ENCODE measurements at regions not wholly inside any gene's neighbourhood (a gene's known extent, or its start where the extent isn't known, plus 50 kb on each side); places are given as distances from the start of the nearest gene placed in this dataset.
"Not testable (repeated sequence)": the region's sequence is repeated elsewhere in the genome, so short reads cannot be mapped to it uniquely, and the experiment has no call there.

DNA sequence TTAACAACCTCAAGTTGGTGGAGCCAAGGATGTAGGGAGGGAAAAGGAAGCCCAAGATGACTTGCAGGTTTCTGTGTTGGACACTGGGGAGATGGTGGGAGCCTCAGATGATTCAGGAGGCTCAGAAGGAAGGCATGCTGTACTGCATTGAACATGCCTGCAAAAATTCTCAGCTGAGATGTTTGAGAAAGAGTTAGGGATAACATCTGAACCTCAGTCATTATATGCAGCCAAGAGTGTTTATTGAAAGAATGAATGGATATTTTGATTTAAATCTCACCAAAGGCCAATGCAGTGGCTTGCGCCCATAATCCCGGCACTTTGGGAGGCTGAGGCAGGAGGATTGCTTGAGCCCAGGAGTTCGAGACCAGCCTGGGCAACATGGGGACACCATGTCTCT is 243.0 kb downstream of the MYCN start:
- H3K4me3 ChIP-seq (ENCODE audit: low read depth, low read length): no peak overlapping the region
- TF ChIP-seq, protein P1, sequence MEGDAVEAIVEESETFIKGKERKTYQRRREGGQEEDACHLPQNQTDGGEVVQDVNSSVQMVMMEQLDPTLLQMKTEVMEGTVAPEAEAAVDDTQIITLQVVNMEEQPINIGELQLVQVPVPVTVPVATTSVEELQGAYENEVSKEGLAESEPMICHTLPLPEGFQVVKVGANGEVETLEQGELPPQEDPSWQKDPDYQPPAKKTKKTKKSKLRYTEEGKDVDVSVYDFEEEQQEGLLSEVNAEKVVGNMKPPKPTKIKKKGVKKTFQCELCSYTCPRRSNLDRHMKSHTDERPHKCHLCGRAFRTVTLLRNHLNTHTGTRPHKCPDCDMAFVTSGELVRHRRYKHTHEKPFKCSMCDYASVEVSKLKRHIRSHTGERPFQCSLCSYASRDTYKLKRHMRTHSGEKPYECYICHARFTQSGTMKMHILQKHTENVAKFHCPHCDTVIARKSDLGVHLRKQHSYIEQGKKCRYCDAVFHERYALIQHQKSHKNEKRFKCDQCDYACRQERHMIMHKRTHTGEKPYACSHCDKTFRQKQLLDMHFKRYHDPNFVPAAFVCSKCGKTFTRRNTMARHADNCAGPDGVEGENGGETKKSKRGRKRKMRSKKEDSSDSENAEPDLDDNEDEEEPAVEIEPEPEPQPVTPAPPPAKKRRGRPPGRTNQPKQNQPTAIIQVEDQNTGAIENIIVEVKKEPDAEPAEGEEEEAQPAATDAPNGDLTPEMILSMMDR (IDR thresholded peaks at IDR 0.05; ENCODE audit: low read depth, low read length): no peak

DNA sequence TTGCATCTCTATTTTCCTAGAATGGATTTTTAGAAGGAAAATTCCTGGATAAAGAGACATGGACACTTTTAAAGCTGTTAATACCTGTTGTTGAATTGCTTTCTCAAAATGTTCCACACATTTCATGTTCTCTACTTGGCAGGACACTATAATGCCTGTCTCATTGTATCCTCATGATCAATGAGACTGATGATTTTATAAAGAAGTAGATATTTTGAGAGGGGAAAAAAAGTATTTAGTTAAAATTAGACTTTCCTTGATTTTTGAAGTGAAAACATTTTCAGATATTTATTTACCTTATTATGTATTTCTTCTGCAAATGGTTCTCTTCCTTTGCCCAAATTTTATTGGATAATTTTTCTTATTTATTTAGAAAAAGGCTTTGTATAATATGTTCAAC is 242.5 kb downstream of the MYCN start:
- TF ChIP-seq, protein P1 (IDR thresholded peaks at IDR 0.05; ENCODE audit: low read depth, low read length): no peak
- no peak overlapping the region for H3K4me3 ChIP-seq (ENCODE audit: low read depth, low read length)

DNA sequence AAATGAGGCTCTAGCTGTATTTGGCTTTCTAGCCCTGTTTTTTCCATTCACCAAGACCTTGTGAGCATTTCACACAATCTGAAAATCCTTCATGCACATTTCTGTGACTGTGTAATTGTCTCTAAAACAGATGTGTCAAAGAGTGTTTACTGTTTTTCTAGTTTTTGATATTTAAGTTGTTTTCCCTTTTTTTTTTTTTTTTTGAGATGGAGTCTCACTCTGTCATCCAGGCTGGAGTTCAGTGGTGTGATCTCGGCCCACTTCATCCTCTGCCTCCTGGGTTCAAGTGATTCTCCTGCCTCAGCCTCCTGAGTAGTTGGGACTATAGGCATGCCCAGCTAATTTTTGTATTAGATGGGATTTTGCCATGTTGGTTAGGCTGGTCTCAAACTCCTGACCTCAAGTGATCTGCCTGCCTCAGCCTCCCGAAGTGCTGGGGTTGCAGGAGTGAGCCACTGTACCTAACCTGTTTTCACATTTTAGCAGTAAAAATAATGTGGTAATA is 242.0 kb downstream of the MYCN start:
- H3K4me3 ChIP-seq (ENCODE audit: low read depth, low read length): not testable (repeated sequence)

DNA sequence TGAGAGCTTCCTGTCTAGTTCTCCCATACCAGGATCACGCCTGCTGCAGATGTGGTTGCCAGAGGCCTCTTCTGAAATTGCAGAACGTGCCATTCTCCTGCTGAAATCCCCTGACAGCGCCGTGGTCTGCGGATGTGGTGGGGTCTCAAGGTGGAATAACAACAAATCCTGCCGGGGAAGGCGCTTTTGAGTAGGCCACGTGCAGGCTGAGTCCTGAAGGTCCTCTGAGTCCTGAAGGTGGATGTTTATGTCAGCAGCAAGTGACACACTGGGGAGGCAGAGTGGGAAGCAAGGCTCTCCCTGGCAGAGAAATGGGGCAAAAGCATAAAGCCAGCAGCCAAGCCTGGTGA is 241.4 kb downstream of the MYCN start:
- TF ChIP-seq, protein P1 (IDR thresholded peaks at IDR 0.05; ENCODE audit: low read depth, low read length): no peak

DNA sequence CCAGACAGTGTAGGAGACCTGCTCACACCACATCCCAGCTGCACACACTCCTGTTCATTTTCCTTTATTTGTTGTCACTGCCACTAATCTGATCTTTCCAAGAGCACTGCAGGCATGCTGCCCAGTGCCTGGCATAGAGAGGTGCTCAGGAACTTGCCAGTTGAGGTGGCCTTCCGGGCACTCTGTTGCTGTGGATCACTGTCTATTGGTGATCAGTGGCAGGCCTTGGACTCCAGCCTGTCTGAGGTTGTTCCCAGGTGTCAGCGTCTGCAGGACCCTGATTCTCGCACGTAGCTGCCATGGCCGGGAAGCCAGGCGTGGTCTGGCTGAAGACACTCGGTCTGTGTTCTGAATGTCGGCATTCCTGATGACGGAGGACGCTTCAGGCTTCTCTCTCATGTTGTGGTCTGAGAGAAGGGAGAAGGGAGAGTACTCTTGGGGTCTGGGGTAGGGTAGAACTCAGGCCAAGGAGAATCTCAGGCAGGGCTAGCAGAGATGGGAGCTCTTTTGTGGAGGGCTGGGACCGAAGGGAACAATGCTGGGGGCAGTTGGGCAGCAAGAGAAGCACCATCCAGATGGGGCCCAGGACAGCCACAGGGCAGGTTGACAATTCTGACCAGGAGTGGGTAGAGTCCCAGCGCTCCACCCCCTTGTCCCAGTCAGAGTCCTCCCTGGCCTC is 240.9 kb downstream of the MYCN start:
- H3K4me3 ChIP-seq (ENCODE audit: low read depth, low read length): no peak overlapping the region
- TF ChIP-seq, protein P1 (IDR thresholded peaks at IDR 0.05; ENCODE audit: low read depth, low read length): no peak

More for the DNA sequence above, 241.4 kb downstream of the MYCN start:
- no peak overlapping the region for H3K4me3 ChIP-seq (ENCODE audit: low read depth, low read length)

DNA sequence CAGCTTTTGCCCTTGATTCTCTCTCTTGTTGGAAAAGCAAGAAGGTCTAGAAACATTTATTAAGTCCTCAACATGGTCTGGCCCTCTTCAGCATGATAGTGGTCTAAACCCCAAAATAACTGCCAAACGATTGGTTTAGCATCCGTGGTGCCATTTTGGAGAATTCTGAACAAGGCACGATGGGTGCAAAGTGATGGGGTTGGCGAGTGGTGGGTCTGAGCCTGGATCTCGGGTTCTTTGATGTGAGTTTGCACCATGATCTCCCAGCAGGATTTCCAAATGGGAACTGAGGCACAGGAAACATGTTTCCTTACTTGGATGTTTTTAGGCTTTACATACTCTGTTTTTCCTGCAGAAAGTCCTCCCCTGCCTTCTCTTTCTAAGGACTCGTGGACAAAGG is 240.3 kb downstream of the MYCN start:
- no peak overlapping the region for H3K4me3 ChIP-seq (ENCODE audit: low read depth, low read length)
- TF ChIP-seq, protein P1 (IDR thresholded peaks at IDR 0.05; ENCODE audit: low read depth, low read length): no peak

DNA sequence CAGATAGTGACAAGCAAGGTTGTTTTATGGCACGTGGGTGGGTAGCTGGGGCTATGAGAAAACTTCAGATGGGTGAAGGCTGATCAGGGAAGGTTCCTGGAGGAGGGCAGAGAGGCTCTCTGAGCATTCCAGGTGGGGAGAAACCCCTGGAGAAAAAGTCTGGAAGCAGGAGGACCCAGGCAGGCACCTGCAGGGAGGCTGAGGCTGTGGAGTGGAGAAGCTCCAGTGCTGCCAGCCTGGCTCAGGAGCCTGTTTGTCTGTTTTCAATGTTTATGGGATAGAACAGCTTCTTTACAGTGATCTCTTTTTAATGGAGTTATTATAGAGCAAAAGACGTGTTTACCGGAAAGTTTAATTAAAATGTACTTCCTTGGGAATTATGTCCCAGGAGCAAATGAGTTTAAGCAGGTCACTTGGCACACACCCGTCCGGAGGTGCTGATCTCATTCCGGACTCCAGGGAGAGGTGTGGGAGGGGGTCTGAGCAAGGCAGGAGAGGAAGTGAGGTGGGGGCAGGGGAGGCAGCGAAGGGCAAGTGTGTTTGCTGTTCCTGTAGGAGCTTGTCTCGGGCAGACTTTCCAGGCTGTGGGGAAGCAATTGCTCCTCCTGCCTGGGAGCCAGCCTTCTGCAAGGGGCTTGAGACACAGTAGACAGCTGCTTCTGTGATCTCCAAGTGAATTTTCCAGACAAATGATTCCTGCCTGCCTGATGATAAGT is 239.5 kb downstream of the MYCN start:
- H3K4me3 ChIP-seq (ENCODE audit: low read depth, low read length): no peak overlapping the region
- TF ChIP-seq, protein P1 (IDR thresholded peaks at IDR 0.05; ENCODE audit: low read depth, low read length): no peak
